ENCODE measurements at regions not wholly inside any gene's neighbourhood (a gene's known extent, or its start where the extent isn't known, plus 50 kb on each side); places are given as distances from the start of the nearest gene placed in this dataset.

DNA sequence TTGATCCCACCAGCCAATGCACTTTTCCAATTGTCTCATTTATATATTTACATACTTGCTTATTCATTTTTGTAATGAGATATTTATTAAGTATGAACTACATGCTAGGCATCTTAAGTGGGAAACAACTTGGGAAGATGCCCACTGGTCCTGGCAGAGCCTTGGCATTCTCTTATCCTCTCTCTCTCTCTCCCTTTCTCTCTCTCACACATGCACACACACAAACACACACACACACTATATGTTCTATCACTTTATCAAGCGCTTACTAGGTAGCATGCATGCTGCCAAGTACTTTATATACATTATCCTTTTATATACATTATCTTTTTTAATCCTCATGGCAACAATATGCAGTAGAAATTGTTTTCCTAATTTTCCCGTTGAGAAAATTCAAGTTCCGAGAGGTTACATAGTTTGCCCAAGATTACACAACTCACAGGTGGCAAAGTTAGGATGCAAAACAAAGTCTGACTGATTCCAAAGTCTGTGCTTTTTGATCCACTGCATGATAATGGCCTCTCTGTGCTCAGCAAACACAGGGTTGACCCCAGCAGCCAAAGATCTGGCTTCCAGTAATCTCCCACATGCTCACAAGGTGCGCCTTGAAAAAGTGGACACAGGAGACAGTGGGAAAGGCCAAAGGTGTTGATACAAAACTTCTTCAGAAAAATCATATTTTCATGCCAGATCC is 173.1 kb upstream of the KLF3 start:
- H3K79me2 ChIP-seq (ENCODE audit: low read length) = no peaks in the 10 kb centered on the region
- H3K9ac ChIP-seq (ENCODE audit: low read length) = no peak overlapping the region
- no peak overlapping the region for H3K4me2 ChIP-seq (ENCODE audit: low read length)
- peaks cover 51% of the 10 kb centered on the region for H3K27me3 ChIP-seq (ENCODE audit: low read depth, low read length)
- no peaks in the 10 kb centered on the region for H3K9me3 ChIP-seq (ENCODE audit: insufficient read depth, low read length)
- TF ChIP-seq EZH2phosphoT487 (IDR thresholded peaks at IDR 0.05; ENCODE audit: low read depth) = no peak
- TF ChIP-seq, protein P1, sequence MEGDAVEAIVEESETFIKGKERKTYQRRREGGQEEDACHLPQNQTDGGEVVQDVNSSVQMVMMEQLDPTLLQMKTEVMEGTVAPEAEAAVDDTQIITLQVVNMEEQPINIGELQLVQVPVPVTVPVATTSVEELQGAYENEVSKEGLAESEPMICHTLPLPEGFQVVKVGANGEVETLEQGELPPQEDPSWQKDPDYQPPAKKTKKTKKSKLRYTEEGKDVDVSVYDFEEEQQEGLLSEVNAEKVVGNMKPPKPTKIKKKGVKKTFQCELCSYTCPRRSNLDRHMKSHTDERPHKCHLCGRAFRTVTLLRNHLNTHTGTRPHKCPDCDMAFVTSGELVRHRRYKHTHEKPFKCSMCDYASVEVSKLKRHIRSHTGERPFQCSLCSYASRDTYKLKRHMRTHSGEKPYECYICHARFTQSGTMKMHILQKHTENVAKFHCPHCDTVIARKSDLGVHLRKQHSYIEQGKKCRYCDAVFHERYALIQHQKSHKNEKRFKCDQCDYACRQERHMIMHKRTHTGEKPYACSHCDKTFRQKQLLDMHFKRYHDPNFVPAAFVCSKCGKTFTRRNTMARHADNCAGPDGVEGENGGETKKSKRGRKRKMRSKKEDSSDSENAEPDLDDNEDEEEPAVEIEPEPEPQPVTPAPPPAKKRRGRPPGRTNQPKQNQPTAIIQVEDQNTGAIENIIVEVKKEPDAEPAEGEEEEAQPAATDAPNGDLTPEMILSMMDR (IDR thresholded peaks at IDR 0.05; ENCODE audit: low read depth, low read length) = no peak
- no peak overlapping the region for H3K27ac ChIP-seq (ENCODE audit: low read length)
- no peaks in the 10 kb centered on the region for H3K36me3 ChIP-seq (replicated peaks; ENCODE audit: low read depth, low read length)
- H2AFZ ChIP-seq (ENCODE audit: low read depth, low read length) = no peak overlapping the region
- no peaks in the 10 kb centered on the region for H3K4me1 ChIP-seq (ENCODE audit: low read length)
- no peak overlapping the region for H3K4me3 ChIP-seq (ENCODE audit: low read length)
- H4K20me1 ChIP-seq (ENCODE audit: insufficient read depth, low read length) = no peaks in the 10 kb centered on the region

DNA sequence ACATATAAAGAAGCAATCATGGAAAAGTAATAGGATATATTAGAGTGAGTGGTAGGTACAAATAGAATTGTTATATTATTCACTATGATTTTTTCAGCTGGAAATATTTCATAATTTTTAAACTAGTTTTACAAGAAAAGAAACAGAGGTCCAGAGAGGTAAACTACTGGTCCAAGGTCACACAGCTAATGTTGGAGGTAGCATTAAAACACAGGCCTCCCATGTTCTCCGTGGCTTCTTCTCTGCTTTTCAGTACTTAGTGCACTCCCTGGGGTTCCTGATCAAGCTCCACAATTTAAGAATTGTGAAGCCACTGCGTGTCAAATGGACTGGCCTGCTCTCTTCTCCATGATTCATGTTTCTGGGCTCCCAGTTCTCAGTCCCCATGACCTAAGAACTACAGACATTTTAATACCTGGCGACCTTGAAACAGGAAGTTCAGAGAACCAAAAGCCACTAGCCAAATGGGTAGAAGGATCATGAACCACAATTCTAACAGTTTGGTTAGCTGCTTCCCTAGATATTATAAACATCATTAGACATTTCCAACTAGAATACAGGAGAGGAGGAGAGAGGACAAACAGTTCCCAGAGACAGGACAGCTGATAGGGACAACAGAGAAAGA is 172.0 kb upstream of the KLF3 start:
- Histone ChIP-seq H3K9me3 (ENCODE audit: insufficient read depth, low read length) (no peaks in the 10 kb centered on the region), H3K27ac (ENCODE audit: low read length) (no peak overlapping the region), H4K20me1 (ENCODE audit: insufficient read depth, low read length) (no peaks in the 10 kb centered on the region), H3K4me3 (ENCODE audit: low read length) (no peak overlapping the region), H2AFZ (ENCODE audit: low read depth, low read length) (no peak overlapping the region), H3K36me3 (replicated peaks; ENCODE audit: low read depth, low read length) (no peaks in the 10 kb centered on the region), H3K9ac (ENCODE audit: low read length) (no peak overlapping the region), H3K79me2 (ENCODE audit: low read length) (no peaks in the 10 kb centered on the region), H3K27me3 (ENCODE audit: low read depth, low read length) (peaks cover 57% of the 10 kb centered on the region), H3K4me2 (ENCODE audit: low read length) (no peak overlapping the region), H3K4me1 (ENCODE audit: low read length) (no peaks in the 10 kb centered on the region)
- no peak for TF ChIP-seq EZH2phosphoT487 (IDR thresholded peaks at IDR 0.05; ENCODE audit: low read depth)
- TF ChIP-seq, protein P1 (IDR thresholded peaks at IDR 0.05; ENCODE audit: low read depth, low read length) = no peak

- Histone ChIP-seq H3K4me3 (ENCODE audit: low read length) (no peak overlapping the region), H3K27me3 (ENCODE audit: low read depth, low read length) (peaks cover 68% of the 10 kb centered on the region), H3K4me2 (ENCODE audit: low read length) (no peak overlapping the region), H3K9me3 (ENCODE audit: insufficient read depth, low read length) (no peaks in the 10 kb centered on the region), H4K20me1 (ENCODE audit: insufficient read depth, low read length) (no peaks in the 10 kb centered on the region), H3K9ac (ENCODE audit: low read length) (no peak overlapping the region), H3K79me2 (ENCODE audit: low read length) (no peaks in the 10 kb centered on the region), H3K36me3 (replicated peaks; ENCODE audit: low read depth, low read length) (no peaks in the 10 kb centered on the region), H2AFZ (ENCODE audit: low read depth, low read length) (no peak overlapping the region), H3K27ac (ENCODE audit: low read length) (no peak overlapping the region), H3K4me1 (ENCODE audit: low read length) (no peaks in the 10 kb centered on the region)
- TF ChIP-seq, protein P1 (IDR thresholded peaks at IDR 0.05; ENCODE audit: low read depth, low read length) = no peak
- TF ChIP-seq EZH2phosphoT487 (IDR thresholded peaks at IDR 0.05; ENCODE audit: low read depth) = no peak
Measured at GRCh38 chr4:38493066-38493465, 170.9 kb upstream of the KLF3 start.

DNA sequence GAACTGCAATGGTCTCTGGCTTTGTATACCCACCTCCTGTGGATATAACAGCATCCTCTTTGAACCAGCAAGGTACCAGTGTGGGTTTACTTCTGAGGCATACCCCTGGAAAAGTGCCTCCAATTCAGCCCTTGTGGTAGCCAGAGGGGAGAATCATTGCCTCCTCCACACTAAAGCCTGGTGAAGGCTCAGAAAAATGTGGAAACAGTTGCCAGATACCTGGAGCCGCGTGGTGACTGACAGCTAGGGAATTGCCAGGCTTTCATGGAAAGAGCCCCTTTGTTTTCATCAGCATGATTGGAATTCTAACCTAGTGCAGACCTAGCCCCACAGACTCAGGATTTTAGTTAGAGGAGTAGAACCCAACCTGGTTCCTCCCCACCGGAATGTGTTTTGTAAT is 168.6 kb upstream of the KLF3 start:
- Histone ChIP-seq H3K4me3 (ENCODE audit: low read length) (no peak overlapping the region), H3K79me2 (ENCODE audit: low read length) (no peaks in the 10 kb centered on the region), H3K27ac (ENCODE audit: low read length) (no peak overlapping the region), H3K36me3 (replicated peaks; ENCODE audit: low read depth, low read length) (no peaks in the 10 kb centered on the region), H3K9ac (ENCODE audit: low read length) (no peak overlapping the region), H3K4me2 (ENCODE audit: low read length) (no peak overlapping the region), H3K9me3 (ENCODE audit: insufficient read depth, low read length) (no peaks in the 10 kb centered on the region), H2AFZ (ENCODE audit: low read depth, low read length) (no peak overlapping the region), H3K4me1 (ENCODE audit: low read length) (no peaks in the 10 kb centered on the region), H4K20me1 (ENCODE audit: insufficient read depth, low read length) (peaks cover 8% of the 10 kb centered on the region; the same call in 1 of the 2 replicates), H3K27me3 (ENCODE audit: low read depth, low read length) (peaks cover 72% of the 10 kb centered on the region)
- TF ChIP-seq, protein P1 (IDR thresholded peaks at IDR 0.05; ENCODE audit: low read depth, low read length) = no peak
- TF ChIP-seq EZH2phosphoT487 (IDR thresholded peaks at IDR 0.05; ENCODE audit: low read depth) = no peak
